T-helper 2 cell (primary cell): ENCODE measurements at regions not wholly inside any gene's neighbourhood (a gene's known extent, or its start where the extent isn't known, plus 50 kb on each side); places are given as distances from the start of the nearest gene placed in this dataset.

Experiments
- DNase-seq, 5 experiments: peaks; one replicate each; pipeline versions ENCODE4 v3.0.0 to v3.0.0-alpha.2; 2012 to 2022

GRCh38 chr16:35399133-35399532 lies 1939.7 kb downstream of the TP53TG3F start:
- no peak for DNase-seq

- no peak for DNase-seq
These were observed 1944.9 kb downstream of the TP53TG3F start for GRCh38 chr16:35404273-35404672.

- DNase-seq, result no peak
These were observed 1946.1 kb downstream of the TP53TG3F start for GRCh38 chr16:35405526-35405925.

- DNase-seq, result no peak
These were observed 1950.1 kb downstream of the TP53TG3F start for GRCh38 chr16:35409503-35409902.

GRCh38 chr16:35410438-35410837 lies 1951.0 kb downstream of the TP53TG3F start:
- DNase-seq, result no peak

- no peak for DNase-seq
These were observed 1951.7 kb downstream of the TP53TG3F start for GRCh38 chr16:35411156-35411555.

- DNase-seq, result no peak
These were observed 1954.7 kb downstream of the TP53TG3F start for GRCh38 chr16:35414139-35414538.

- no peak for DNase-seq
These were observed 1955.2 kb downstream of the TP53TG3F start for GRCh38 chr16:35414563-35414962.

GRCh38 chr16:35425270-35425669 lies 1965.9 kb downstream of the TP53TG3F start:
- no peak for DNase-seq

- peak in 1 of 5 experiments; percentile 2 for DNase-seq
These were observed 1972.6 kb downstream of the TP53TG3F start for GRCh38 chr16:35431829-35432663.

GRCh38 chr16:35440875-35441274 lies 1981.5 kb downstream of the TP53TG3F start:
- DNase-seq, result no peak

GRCh38 chr16:35447010-35447558 lies 1987.7 kb downstream of the TP53TG3F start:
- no peak for DNase-seq

GRCh38 chr16:35449663-35450062 lies 1990.3 kb downstream of the TP53TG3F start:
- DNase-seq, result no peak

- no peak for DNase-seq
These were observed 1991.2 kb downstream of the TP53TG3F start for GRCh38 chr16:35450648-35451047.

GRCh38 chr16:35452471-35452870 lies 1993.1 kb downstream of the TP53TG3F start:
- DNase-seq, result no peak

- no peak for DNase-seq
These were observed 2003.9 kb downstream of the TP53TG3F start for GRCh38 chr16:35463358-35463757.

- no peak for DNase-seq
These were observed 2020.9 kb downstream of the TP53TG3F start for GRCh38 chr16:35480361-35480760.

- DNase-seq, result no peak
These were observed 2021.6 kb downstream of the TP53TG3F start for GRCh38 chr16:35480988-35481387.

GRCh38 chr16:35485915-35486314 lies 2026.5 kb downstream of the TP53TG3F start:
- no peak for DNase-seq

GRCh38 chr16:35492225-35492624 lies 2032.8 kb downstream of the TP53TG3F start:
- no peak for DNase-seq

- no peak for DNase-seq
These were observed 2038.0 kb downstream of the TP53TG3F start for GRCh38 chr16:35497399-35497798.

- DNase-seq, result no peak
These were observed 2046.8 kb downstream of the TP53TG3F start for GRCh38 chr16:35506018-35506897.

GRCh38 chr16:35506898-35507194 lies 2047.4 kb downstream of the TP53TG3F start:
- DNase-seq, result no peak

- DNase-seq, result no peak
These were observed 2051.3 kb downstream of the TP53TG3F start for GRCh38 chr16:35510701-35511100.
